AG04450 (cell line): ENCODE measurements at regions not wholly inside any gene's neighbourhood (a gene's known extent, or its start where the extent isn't known, plus 50 kb on each side); places are given as distances from the start of the nearest gene placed in this dataset.

Experiments
- CTCF ChIA-PET: fragments of 300-600, 350-600 bp; formaldehyde crosslinking; extraction: SDS; loops from one replicate; lab custom pipeline; 2022; ENCODE audit warnings: antibody characterized with exemption, inconsistent platforms; lab: Charles Lee
- POLR2A ChIA-PET: fragments of 350-600 bp; formaldehyde crosslinking; extraction: SDS; loops from one replicate; lab custom pipeline; 2021; ENCODE audit warnings: antibody characterized with exemption, inconsistent platforms; lab: Yijun Ruan, JAX
- DNase-seq: peaks from one replicate; pipeline ENCODE4 v3.0.0-alpha.2; 2011; ENCODE audit warnings: low read depth, low spot score
- H3K27ac ChIP-seq: one replicate; pipeline ENCODE4 v1.5.1; 2012; ENCODE audit warnings: low read depth, low read length, control low read depth
- H3K27me3 ChIP-seq: one replicate; pipeline ENCODE4 v1.6.0; 2012; ENCODE audit warnings: low read length; ENCODE audit not compliant: control insufficient read depth, insufficient read depth
- H3K4me3 ChIP-seq: 2 replicates; pipeline ENCODE4 v1.5.1; 2011; ENCODE audit warnings: mild to moderate bottlenecking, low read depth, low read length, control low read depth
- H3K9me3 ChIP-seq: 2 replicates; pipeline ENCODE4 v1.5.1; 2012; ENCODE audit warnings: low read length; ENCODE audit not compliant: control insufficient read depth, insufficient read depth
- TF ChIP-seq, protein P1 (sequence below): IDR thresholded peaks from 2 replicates; pipeline ENCODE4 v1.5.1; 2011; ENCODE audit warnings: low read depth, low read length, control low read depth, inconsistent platforms

DNA sequence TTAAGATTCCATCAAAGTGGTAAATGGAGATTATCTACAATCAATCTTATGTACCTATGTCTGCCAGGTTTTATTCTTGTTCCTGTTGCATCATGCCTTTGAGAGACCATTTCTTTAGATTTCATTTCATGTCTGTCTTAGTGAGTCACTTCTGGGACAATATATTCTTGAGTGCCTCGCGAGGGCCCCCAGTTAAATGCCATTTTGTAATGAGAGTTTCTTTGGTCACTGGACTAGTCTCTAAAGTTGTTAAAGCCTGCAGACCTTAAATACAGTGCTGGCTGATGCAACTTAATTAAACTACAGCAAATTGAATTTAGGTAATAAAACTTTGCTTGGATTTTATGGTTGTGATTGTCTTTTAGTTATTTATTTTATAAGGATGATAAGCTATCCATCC, 87.2 kb upstream of the PITX2 start:
- Histone ChIP-seq H3K9me3 (no peaks in the 10 kb centered on the region), H3K4me3 (no peak overlapping the region), H3K27ac (no peak overlapping the region), H3K27me3 (no peaks in the 10 kb centered on the region)
- DNase-seq: no peak
- POLR2A ChIA-PET: no interaction called here
- CTCF ChIA-PET: no interaction called here
- TF ChIP-seq, protein P1, sequence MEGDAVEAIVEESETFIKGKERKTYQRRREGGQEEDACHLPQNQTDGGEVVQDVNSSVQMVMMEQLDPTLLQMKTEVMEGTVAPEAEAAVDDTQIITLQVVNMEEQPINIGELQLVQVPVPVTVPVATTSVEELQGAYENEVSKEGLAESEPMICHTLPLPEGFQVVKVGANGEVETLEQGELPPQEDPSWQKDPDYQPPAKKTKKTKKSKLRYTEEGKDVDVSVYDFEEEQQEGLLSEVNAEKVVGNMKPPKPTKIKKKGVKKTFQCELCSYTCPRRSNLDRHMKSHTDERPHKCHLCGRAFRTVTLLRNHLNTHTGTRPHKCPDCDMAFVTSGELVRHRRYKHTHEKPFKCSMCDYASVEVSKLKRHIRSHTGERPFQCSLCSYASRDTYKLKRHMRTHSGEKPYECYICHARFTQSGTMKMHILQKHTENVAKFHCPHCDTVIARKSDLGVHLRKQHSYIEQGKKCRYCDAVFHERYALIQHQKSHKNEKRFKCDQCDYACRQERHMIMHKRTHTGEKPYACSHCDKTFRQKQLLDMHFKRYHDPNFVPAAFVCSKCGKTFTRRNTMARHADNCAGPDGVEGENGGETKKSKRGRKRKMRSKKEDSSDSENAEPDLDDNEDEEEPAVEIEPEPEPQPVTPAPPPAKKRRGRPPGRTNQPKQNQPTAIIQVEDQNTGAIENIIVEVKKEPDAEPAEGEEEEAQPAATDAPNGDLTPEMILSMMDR: no peak

DNA sequence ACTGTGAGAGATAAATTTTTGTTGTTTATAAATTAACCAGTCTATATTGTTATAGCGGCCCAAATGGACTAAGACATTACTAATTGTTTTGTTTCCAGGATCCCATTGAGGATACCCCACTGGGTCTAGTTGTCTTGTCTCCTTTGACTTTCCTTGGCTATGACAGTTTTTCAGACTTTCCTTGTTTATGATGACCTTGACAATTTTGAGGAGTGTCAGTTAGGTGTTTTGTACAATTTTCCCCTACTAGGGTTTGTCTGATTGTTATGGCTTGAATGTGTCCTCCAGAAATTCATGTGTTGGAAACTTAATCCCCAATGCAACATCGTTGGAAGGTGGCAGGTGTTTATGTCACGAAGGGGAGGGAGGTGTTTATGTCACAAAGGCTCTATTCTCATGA, 89.6 kb upstream of the PITX2 start:
- no peak overlapping the region for H3K27ac ChIP-seq
- DNase-seq: no peak
- no peaks in the 10 kb centered on the region for H3K27me3 ChIP-seq
- ChIA-PET CTCF (no interaction called here), POLR2A (no interaction called here)
- H3K9me3 ChIP-seq: no peaks in the 10 kb centered on the region
- TF ChIP-seq, protein P1: no peak
- no peak overlapping the region for H3K4me3 ChIP-seq

DNA sequence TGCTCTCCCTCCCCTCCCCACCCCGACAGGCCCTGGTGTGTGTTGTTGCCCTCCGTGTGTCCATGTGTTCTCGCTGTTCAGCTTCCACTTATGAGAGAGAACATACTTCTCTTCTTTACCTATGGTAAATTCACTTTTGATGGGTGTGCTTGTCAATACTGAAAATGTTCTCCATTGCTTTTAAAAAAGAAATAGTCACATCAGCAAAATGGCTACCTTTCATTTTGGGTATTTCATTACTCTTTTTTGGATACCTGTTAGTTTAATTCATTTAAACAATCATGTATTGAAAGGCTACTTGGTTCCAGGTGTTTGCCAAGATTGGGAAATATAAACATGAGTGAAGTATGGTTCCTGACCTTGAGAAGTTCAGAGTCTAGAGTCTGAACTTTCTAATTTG, 107.4 kb upstream of the PITX2 start:
- H3K27me3 ChIP-seq: no peaks in the 10 kb centered on the region
- DNase-seq: no peak
- ChIA-PET CTCF (no interaction called here), POLR2A (no interaction called here)
- no peaks in the 10 kb centered on the region for H3K9me3 ChIP-seq
- no peak overlapping the region for H3K27ac ChIP-seq
- H3K4me3 ChIP-seq: no peak overlapping the region
- TF ChIP-seq, protein P1: no peak

DNA sequence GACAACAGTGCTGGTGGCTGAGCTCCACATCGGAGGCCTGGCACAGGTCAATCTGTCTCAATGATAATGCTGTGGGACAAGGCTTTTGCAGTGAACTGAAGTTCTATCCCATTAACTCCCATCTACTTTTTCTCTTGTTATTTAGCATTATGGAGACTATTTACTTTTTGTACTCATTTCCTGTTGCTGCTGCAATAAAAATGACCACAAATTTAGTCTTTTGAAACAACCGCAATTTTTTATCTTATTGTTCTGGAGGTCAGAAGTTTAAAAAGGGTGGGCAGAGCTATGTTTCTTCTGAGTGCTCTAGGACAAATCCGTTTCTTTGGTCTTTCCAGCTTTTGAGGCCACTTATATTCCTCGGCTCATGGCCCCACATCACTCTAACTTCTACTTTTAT, 111.0 kb upstream of the PITX2 start:
- Histone ChIP-seq H3K27me3 (no peaks in the 10 kb centered on the region), H3K27ac (no peak overlapping the region), H3K4me3 (no peak overlapping the region), H3K9me3 (no peaks in the 10 kb centered on the region)
- DNase-seq: no peak
- CTCF ChIA-PET: no interaction called here
- POLR2A ChIA-PET: no interaction called here
- TF ChIP-seq, protein P1: no peak

DNA sequence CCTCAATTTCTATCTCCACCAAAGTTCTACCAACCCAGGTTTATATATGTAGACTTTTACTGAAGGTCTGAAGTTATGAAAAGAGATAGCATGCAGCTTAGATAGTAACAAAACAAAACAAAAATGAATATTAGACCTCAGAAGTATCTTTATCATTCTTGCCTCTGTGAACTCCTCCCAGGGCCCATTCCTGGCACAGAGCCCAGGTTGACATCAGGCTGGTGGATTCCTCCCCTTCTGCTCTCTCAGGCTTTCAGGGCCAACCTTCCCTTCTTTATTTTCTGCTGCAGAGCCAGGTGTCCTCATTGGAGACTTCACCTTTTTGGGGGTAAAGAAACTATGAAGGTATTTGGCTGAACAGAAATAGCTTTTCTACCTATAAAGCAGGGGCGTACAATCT, 112.8 kb upstream of the PITX2 start:
- no peaks in the 10 kb centered on the region for H3K27me3 ChIP-seq
- H3K4me3 ChIP-seq: no peak overlapping the region
- H3K27ac ChIP-seq: no peak overlapping the region
- POLR2A ChIA-PET: no interaction called here
- no peaks in the 10 kb centered on the region for H3K9me3 ChIP-seq
- no peak for DNase-seq
- CTCF ChIA-PET: no interaction called here
- TF ChIP-seq, protein P1: no peak
